Endodermal cell (in vitro differentiated cells): ENCODE measurements at regions not wholly inside any gene's neighbourhood (a gene's known extent, or its start where the extent isn't known, plus 50 kb on each side); places are given as distances from the start of the nearest gene placed in this dataset.
"Not testable (repeated sequence)": the region's sequence is repeated elsewhere in the genome, so short reads cannot be mapped to it uniquely, and the experiment has no call there.

Experiments used
- DNase-seq: peaks from one replicate; pipeline ENCODE4 v3.0.0-alpha.2; 2017
- H3K27ac ChIP-seq: 2 replicates; pipeline ENCODE4 v1.5.1; 2013; ENCODE audit warnings: mild to moderate bottlenecking, low read depth, low read length, moderate library complexity
- H3K27me3 ChIP-seq: 2 replicates; pipeline ENCODE4 v1.6.1; 2013; ENCODE audit warnings: mild to moderate bottlenecking, low read length, moderate library complexity; ENCODE audit not compliant: insufficient read depth, control insufficient read depth, poor library complexity, severe bottlenecking
- H3K36me3 ChIP-seq: 2 replicates; pipeline ENCODE4 v1.7.0; 2013; ENCODE audit warnings: mild to moderate bottlenecking, low read length, moderate library complexity; ENCODE audit not compliant: control insufficient read depth, insufficient read depth
- H3K4me1 ChIP-seq: one replicate; pipeline ENCODE4 v1.7.0; 2013; ENCODE audit warnings: low read length; ENCODE audit not compliant: control insufficient read depth, insufficient read depth
- H3K4me3 ChIP-seq: 2 replicates; pipeline ENCODE4 v1.5.1; 2013; ENCODE audit warnings: mild to moderate bottlenecking, low read length, moderate library complexity
- H3K9ac ChIP-seq: 2 replicates; pipeline ENCODE4 v1.6.1; 2013; ENCODE audit warnings: mild to moderate bottlenecking, low read length, moderate library complexity; ENCODE audit not compliant: poor library complexity, severe bottlenecking; ENCODE audit errors: extremely low read depth
- H3K9me3 ChIP-seq: 2 replicates; pipeline ENCODE4 v1.6.1; 2013; ENCODE audit warnings: mild to moderate bottlenecking, low read length, moderate library complexity; ENCODE audit not compliant: control insufficient read depth
- H3K27ac Mint-ChIP-seq: 2 replicates; pipeline ENCODE4 v1.8.0; 2020; ENCODE audit warnings: mixed read lengths
- H3K27me3 Mint-ChIP-seq: 2 replicates; pipeline ENCODE4 v1.8.0; 2021; ENCODE audit warnings: mild to moderate bottlenecking, mixed read lengths; ENCODE audit not compliant: insufficient read depth
- H3K36me3 Mint-ChIP-seq: 2 replicates; pipeline ENCODE4 v1.8.0; 2020; ENCODE audit warnings: low read depth, mixed read lengths
- H3K4me1 Mint-ChIP-seq: 2 replicates; pipeline ENCODE4 v1.8.0; 2020; ENCODE audit warnings: mixed read lengths
- H3K4me3 Mint-ChIP-seq: 2 replicates; pipeline ENCODE4 v1.8.0; 2020; ENCODE audit warnings: mild to moderate bottlenecking, moderate library complexity, mixed read lengths
- H3K9me3 Mint-ChIP-seq: 2 replicates; pipeline ENCODE4 v1.8.0; 2020; ENCODE audit warnings: mild to moderate bottlenecking, mixed read lengths
- CTCF ChIP-seq: fragments of 200-600 bp; sonication (generic); conservative IDR thresholded peaks from 2 replicates; pipeline ENCODE4 v1.5.0; 2021; ENCODE audit warnings: antibody characterized with exemption, mild to moderate bottlenecking
- WGBS, 2 experiments: methylation state at CpG; one replicate each; pipeline versions ENCODE4 v1.1.5 to v1.1.7; 2013; ENCODE audit warnings: missing lambda C conversion rate in 2 of 2, mixed read lengths in 1 of 2; ENCODE audit not compliant: insufficient coverage in 1 of 2, insufficient read length in 1 of 2; 5-methylcytosine and 5-hydroxymethylcytosine counted together

- Histone ChIP-seq H3K27ac (peak overlapping the region; percentile 82), H3K4me3 (peak overlapping the region; percentile 81), H3K9ac (peak overlapping the region; percentile 53)
- H3K9me3 Mint-ChIP-seq, H3K27me3 Mint-ChIP-seq, H3K36me3 Mint-ChIP-seq, H3K4me1 Mint-ChIP-seq, H3K4me1 ChIP-seq, H3K36me3 ChIP-seq, H3K27me3 ChIP-seq, H3K9me3 ChIP-seq: not testable (repeated sequence)
- Mint-ChIP-seq H3K27ac (peak overlapping the region; percentile 96), H3K4me3 (peak overlapping the region; percentile 84)
- DNase-seq = peak; percentile 91
- WGBS, 2 experiments = 0% methylated on average over 15 to 86 of the region's 96 CpGs
Observed at GRCh38 chr16:22436823-22437652, 62.6 kb upstream of the CDR2 start.

GRCh38 chr16:22436326-22436822 lies 62.0 kb upstream of the CDR2 start:
- Histone ChIP-seq H3K9ac (peak overlapping the region; percentile 53), H3K4me3 (peak overlapping the region; percentile 81)
- not testable (repeated sequence) for H3K4me1 Mint-ChIP-seq, H3K4me1 ChIP-seq, H3K27me3 ChIP-seq, DNase-seq, H3K9me3 Mint-ChIP-seq, H3K36me3 ChIP-seq, H3K27ac ChIP-seq, H3K36me3 Mint-ChIP-seq, H3K9me3 ChIP-seq, H3K27me3 Mint-ChIP-seq
- no CpG with 5 or more reads among the region's 6 CpGs for WGBS, 2 experiments
- H3K27ac Mint-ChIP-seq = peak overlapping the region; percentile 96
- H3K4me3 Mint-ChIP-seq = peak overlapping the region; percentile 84

GRCh38 chr16:22431314-22431713 lies 56.9 kb upstream of the CDR2 start:
- H3K36me3 ChIP-seq = peaks cover 18% of the 10 kb centered on the region
- H3K4me3 ChIP-seq, H3K9me3 ChIP-seq, H3K4me1 ChIP-seq, H3K4me3 Mint-ChIP-seq, H3K27ac Mint-ChIP-seq, H3K9me3 Mint-ChIP-seq, H3K9ac ChIP-seq, DNase-seq, H3K27me3 Mint-ChIP-seq, H3K27me3 ChIP-seq, H3K4me1 Mint-ChIP-seq, H3K27ac ChIP-seq: not testable (repeated sequence)
- 90% methylated on average over 8 of the region's 9 CpGs; no CpG with 5 or more reads in 1 of the 2 experiments for WGBS, 2 experiments
- H3K36me3 Mint-ChIP-seq = peaks cover 24% of the 10 kb centered on the region

- no peaks in the 10 kb centered on the region for H3K4me1 Mint-ChIP-seq
- H3K4me3 Mint-ChIP-seq = no peak overlapping the region
- no peak overlapping the region for H3K27ac Mint-ChIP-seq
- no peaks in the 10 kb centered on the region for H3K9me3 Mint-ChIP-seq
- peaks cover 30% of the 10 kb centered on the region for H3K36me3 Mint-ChIP-seq
- Histone ChIP-seq H3K9me3 (no peaks in the 10 kb centered on the region), H3K9ac (no peak overlapping the region), H3K4me3 (no peak overlapping the region), H3K36me3 (peaks cover 19% of the 10 kb centered on the region), H3K27me3 (no peaks in the 10 kb centered on the region), H3K4me1 (no peaks in the 10 kb centered on the region), H3K27ac (no peak overlapping the region)
- no peak for DNase-seq
- TF ChIP-seq CTCF = no peak
- WGBS, 2 experiments = 90 to 95% methylated on average over 6 to 8 of the region's 8 CpGs
- H3K27me3 Mint-ChIP-seq = no peaks in the 10 kb centered on the region
Observed at GRCh38 chr16:22428654-22429053, 54.2 kb upstream of the CDR2 start.
